A549 (cell line): ENCODE measurements at regions not wholly inside any gene's neighbourhood (a gene's known extent, or its start where the extent isn't known, plus 50 kb on each side); places are given as distances from the start of the nearest gene placed in this dataset.

ENCODE experiments used
- ATAC-seq, 2 experiments: fragments of 200-7000 bp in 1 of 2; fragments of >200 bp in 1 of 2; cut with Nextera tagmentation in 1 of 2; cut with Tn5 transposase in 1 of 2; 3 replicates each; pipeline versions ENCODE4 v1.8.0 to v1.9.1; 2018 to 2020; ENCODE audit warnings: mild to moderate bottlenecking in 1 of 2, moderate library complexity in 1 of 2
- CTCF ChIA-PET: fragments of 300-600 bp; sonication (Branson Sonifier 250); formaldehyde crosslinking; extraction: SDS; loops from one replicate; lab custom pipeline; 2021; ENCODE audit warnings: antibody characterized with exemption, inconsistent platforms; lab: Yijun Ruan, JAX
- POLR2A ChIA-PET: fragments of 350-600 bp; formaldehyde crosslinking; extraction: SDS; loops from one replicate; lab custom pipeline; 2021; ENCODE audit warnings: antibody characterized with exemption, inconsistent platforms; lab: Yijun Ruan, JAX
- DNase-seq, 2 experiments: peaks; one replicate each; pipeline versions ENCODE4 v3.0.0 to v3.0.0-alpha.2; 2011 to 2016; ENCODE audit warnings: low read depth in 1 of 2, low spot score in 1 of 2
- FAIRE-seq: peaks from 2 replicates; lab custom pipeline; 2011; peaks lifted over from hg19 to GRCh38; lab: Jason Lieb, UNC
- H3K27ac ChIP-seq, 2 experiments: fragments of >200 bp; sonication (Bioruptor Twin); formaldehyde crosslinking; 3 replicates each; pipeline ENCODE4 v1.5.1; 2016 to 2017
- H3K4me1 ChIP-seq: fragments of >200 bp; sonication (Bioruptor Twin); formaldehyde crosslinking; 3 replicates; pipeline ENCODE4 v1.6.1; 2016
- H3K4me2 ChIP-seq: fragments of >200 bp; sonication (Bioruptor Twin); formaldehyde crosslinking; 3 replicates; pipeline ENCODE4 v1.6.1; 2016
- H3K4me3 ChIP-seq: fragments of >200 bp; sonication (Bioruptor Twin); formaldehyde crosslinking; 3 replicates; pipeline ENCODE4 v1.5.1; 2016
- H3K9me3 ChIP-seq: fragments of >200 bp; sonication (Bioruptor Twin); formaldehyde crosslinking; 3 replicates; pipeline ENCODE4 v1.6.1; 2016
- ATOH8 ChIP-seq: fragments of 250-450 bp; sonication (Bioruptor Pico); IDR thresholded peaks from 2 replicates; pipeline ENCODE4 v1.5.0; 2020; ENCODE audit warnings: low read depth, mild to moderate bottlenecking, moderate library complexity
- BCL3 ChIP-seq: fragments of >200 bp; sonication (Bioruptor Twin); formaldehyde crosslinking; IDR thresholded peaks from 3 replicates; pipeline ENCODE4 v1.6.1; 2016
- CBX2 ChIP-seq: fragments of 200-600 bp; sonication (generic); IDR thresholded peaks from 2 replicates; pipeline ENCODE4 v1.6.1; 2016; ENCODE audit warnings: low read depth, mild to moderate bottlenecking, borderline replicate concordance
- CBX8 ChIP-seq: fragments of 200-600 bp; sonication (generic); IDR thresholded peaks from 2 replicates; pipeline ENCODE4 v1.6.1; 2016
- CTCF ChIP-seq: fragments of >200 bp; sonication (Bioruptor Twin); formaldehyde crosslinking; IDR thresholded peaks from 3 replicates; pipeline ENCODE4 v1.5.1; 2016
- E2F6 ChIP-seq: IDR thresholded peaks from 2 replicates; pipeline ENCODE4 v1.6.1; 2012; ENCODE audit warnings: low read depth, borderline replicate concordance
- EHF ChIP-seq: fragments of 250-450 bp; sonication (Bioruptor Pico); IDR thresholded peaks from 2 replicates; pipeline ENCODE4 v1.5.0; 2020; ENCODE audit warnings: mild to moderate bottlenecking
- ESRRA ChIP-seq: fragments of 150-350 bp; IDR thresholded peaks from 2 replicates; pipeline ENCODE4 v1.6.1; 2014; ENCODE audit warnings: mild to moderate bottlenecking, low read length, borderline replicate concordance
- FOXS1 ChIP-seq: fragments of 250-450 bp; sonication (Bioruptor Pico); IDR thresholded peaks from 2 replicates; pipeline ENCODE4 v1.5.0; 2020; ENCODE audit warnings: mild to moderate bottlenecking, moderate library complexity
- GATA3 ChIP-seq: IDR thresholded peaks from 2 replicates; pipeline ENCODE4 v1.6.1; 2012; ENCODE audit warnings: borderline replicate concordance
- HMGXB4 ChIP-seq: fragments of 250-450 bp; sonication (Bioruptor Pico); IDR thresholded peaks from 2 replicates; pipeline ENCODE4 v1.5.0; 2021; ENCODE audit warnings: mild to moderate bottlenecking, moderate library complexity, borderline replicate concordance
- HOXB5 ChIP-seq: fragments of 250-450 bp; sonication (Bioruptor Pico); IDR thresholded peaks from 2 replicates; pipeline ENCODE4 v1.5.0; 2020; ENCODE audit warnings: mild to moderate bottlenecking, moderate library complexity
- KDM1A ChIP-seq: fragments of 200-600 bp; sonication (generic); IDR thresholded peaks from 2 replicates; pipeline ENCODE4 v1.6.1; 2016; ENCODE audit warnings: low read depth, mild to moderate bottlenecking
- KDM5A ChIP-seq: fragments of 200-600 bp; sonication (generic); IDR thresholded peaks from 2 replicates; pipeline ENCODE4 v1.6.1; 2016; ENCODE audit warnings: antibody characterized with exemption, mild to moderate bottlenecking
- MAFK ChIP-seq: fragments of 450-650 bp; IDR thresholded peaks from 2 replicates; pipeline ENCODE4 v1.6.1; 2014; ENCODE audit not compliant: partially characterized antibody
- MAX ChIP-seq: IDR thresholded peaks from 2 replicates; pipeline ENCODE4 v1.6.1; 2012
- MAZ ChIP-seq: fragments of 150-350 bp; IDR thresholded peaks from 2 replicates; pipeline ENCODE4 v1.6.1; 2014; ENCODE audit warnings: antibody characterized with exemption, low read depth, low read length, borderline replicate concordance
- MYC ChIP-seq: IDR thresholded peaks from 2 replicates; pipeline ENCODE4 v1.6.1; 2012; ENCODE audit warnings: mild to moderate bottlenecking, inconsistent platforms, low read length, improper control_type of control experiment, borderline replicate concordance
- PBX3 ChIP-seq: IDR thresholded peaks from 2 replicates; pipeline ENCODE4 v1.6.1; 2012
- POLR2AphosphoS2 ChIP-seq: conservative IDR thresholded peaks from 2 replicates; pipeline ENCODE4 v1.6.1; 2012; ENCODE audit warnings: low read length, improper control_type of control experiment, inconsistent platforms
- RAD21 ChIP-seq, 2 experiments: fragments of >200 bp in 1 of 2; sonication (Bioruptor Twin) in 1 of 2; formaldehyde crosslinking in 1 of 2; IDR thresholded peaks in 1 of 2; conservative IDR thresholded peaks in 1 of 2; 2 replicates in 1 of 2; 3 replicates in 1 of 2; pipeline ENCODE4 v1.6.1; 2012 to 2018; ENCODE audit warnings: inconsistent platforms in 1 of 2
- RARB ChIP-seq: fragments of 250-450 bp; sonication (Bioruptor Pico); IDR thresholded peaks from 2 replicates; pipeline ENCODE4 v1.8.0; 2021; ENCODE audit warnings: mild to moderate bottlenecking, moderate library complexity
- SREBF2 ChIP-seq: fragments of 450-650 bp; IDR thresholded peaks from 2 replicates; pipeline ENCODE4 v1.6.1; 2014; ENCODE audit warnings: mild to moderate bottlenecking, moderate library complexity
- TP53 ChIP-seq: fragments of 250-450 bp; sonication (Bioruptor Pico); IDR thresholded peaks from 2 replicates; pipeline ENCODE4 v1.5.0; 2021; ENCODE audit warnings: mild to moderate bottlenecking, moderate library complexity
- ZFP36 ChIP-seq: fragments of 450-650 bp; IDR thresholded peaks from 2 replicates; pipeline ENCODE4 v1.6.1; 2014; ENCODE audit warnings: borderline replicate concordance; ENCODE audit not compliant: partially characterized antibody
- WGBS: methylation state at CpG from one replicate; pipeline ENCODE4 v1.1.6; 2017; ENCODE audit errors: missing lambda C conversion rate; 5-methylcytosine and 5-hydroxymethylcytosine counted together

GRCh38 chr5:157987259-157987658, 128.3 kb upstream of the CLINT1 start:
- Histone ChIP-seq H3K4me1 (no peaks in the 10 kb centered on the region), H3K9me3 (no peaks in the 10 kb centered on the region), H3K27ac (no peak overlapping the region), H3K4me2 (no peak overlapping the region), H3K4me3 (no peak overlapping the region)
- ATAC-seq, result no peak
- 67% methylated on average over 15 of the region's 15 CpGs for whole genome bisulfite sequencing
- no peak for DNase-seq
- CTCF ChIA-PET, result interaction anchor here (1.0 to 2.8 kb wide), 3 partner anchors 8 to 225 kb away, joined by 3 to 11 read pairs (median 3); no protein-coding TSS in a partner anchor
- TF ChIP-seq CBX8 (no peak), EHF (CRISPR knock-in tag) (no peak), RAD21 (conservative IDR thresholded peaks at IDR 0.05 in 1 of 2, IDR thresholded peaks at IDR 0.05 in 1 of 2) (no peak), SREBF2 (no peak), GATA3 (no peak), FOXS1 (CRISPR knock-in tag) (no peak), KDM1A (no peak), MAFK (no peak), ATOH8 (CRISPR knock-in tag) (no peak), CTCF (no peak), HMGXB4 (CRISPR knock-in tag) (no peak), MAX (no peak), E2F6 (no peak), KDM5A (no peak), BCL3 (no peak), TP53 (no peak), CBX2 (no peak), RARB (CRISPR knock-in tag) (no peak), ESRRA (no peak)
- TF ChIP-seq, all 56 proteins: peak for 0
- FAIRE-seq, result no peak
- POLR2A ChIA-PET, result no interaction called here

- ATAC-seq, result no peak
- TF ChIP-seq MYC (no peak), GATA3 (no peak), HMGXB4 (CRISPR knock-in tag) (no peak), POLR2AphosphoS2 (no peak), HOXB5 (CRISPR knock-in tag) (no peak), ATOH8 (CRISPR knock-in tag) (no peak), MAZ (no peak), CBX2 (no peak), PBX3 (no peak), SREBF2 (no peak), ZFP36 (no peak)
Measured at GRCh38 chr5:157986431-157986990, 127.6 kb upstream of the CLINT1 start.

More at GRCh38 chr5:157986431-157986990, 127.6 kb upstream of the CLINT1 start:
- no peaks in the 10 kb centered on the region for H3K9me3 ChIP-seq
- H3K4me1 ChIP-seq, result no peaks in the 10 kb centered on the region
- H3K4me3 ChIP-seq, result no peak overlapping the region
- DNase-seq, result no peak
- H3K27ac ChIP-seq, result no peak overlapping the region
- H3K4me2 ChIP-seq, result no peak overlapping the region
- ChIA-PET POLR2A (no interaction called here), CTCF (interaction anchor here (1.0 to 2.8 kb wide), 3 partner anchors 9 to 224 kb away, joined by 3 to 11 read pairs (median 3); no protein-coding TSS in a partner anchor)
- FAIRE-seq, result no peak
- 78% methylated on average over 29 of the region's 29 CpGs for WGBS
